B cell (primary cell): ENCODE measurements at regions not wholly inside any gene's neighbourhood (a gene's known extent, or its start where the extent isn't known, plus 50 kb on each side); places are given as distances from the start of the nearest gene placed in this dataset.

Experiments used
- ATAC-seq: fragments of 200-7000 bp; cut with Tn5 transposase; one replicate; pipeline ENCODE4 v1.10.0; 2021; ENCODE audit warnings: low read depth, mild to moderate bottlenecking, moderate number of reproducible peaks, moderate library complexity
- CTCF ChIA-PET: fragments of 350-600 bp; sonication (Branson Sonifier 250); formaldehyde crosslinking; loops from one replicate; lab custom pipeline; 2021; ENCODE audit warnings: antibody characterized with exemption, inconsistent platforms; lab: Charles Lee
- POLR2A ChIA-PET: fragments of 350-600 bp; sonication (Branson Sonifier 250); formaldehyde crosslinking; loops from one replicate; lab custom pipeline; 2021; ENCODE audit warnings: antibody characterized with exemption; lab: Charles Lee
- DNase-seq: peaks from one replicate; pipeline ENCODE4 v3.0.0; 2013
- H2AFZ ChIP-seq: 2 replicates; pipeline ENCODE4 v1.6.1; 2012; ENCODE audit warnings: mild to moderate bottlenecking, low read depth, low read length; ENCODE audit not compliant: insufficient read depth, poor library complexity, severe bottlenecking
- H3K27ac ChIP-seq, 2 donors: 1 replicate in 1 of 2; 2 replicates in 1 of 2; pipeline ENCODE4 v1.5.1; 2012 to 2013; ENCODE audit warnings: low read length in 2 of 2, mild to moderate bottlenecking in 2 of 2, moderate library complexity in 1 of 2
- H3K27me3 ChIP-seq, 4 experiments: fragments of 200-600 bp in 1 of 4; sonication (generic) in 1 of 4; replicated peaks in 1 of 4; 1 replicate in 2 of 4; 2 replicates in 2 of 4; pipeline versions ENCODE4 v1.6.1 to v1.7.0; 2013 to 2016; ENCODE audit warnings: low read length in 3 of 4, mild to moderate bottlenecking in 2 of 4, mixed read lengths in 1 of 4, moderate library complexity in 1 of 4; ENCODE audit not compliant: insufficient read depth in 4 of 4, control insufficient read depth in 3 of 4; ENCODE audit errors: control extremely low read depth in 1 of 4
- H3K36me3 ChIP-seq, 2 experiments: replicated peaks in 1 of 2; 1 replicate in 1 of 2; 2 replicates in 1 of 2; pipeline versions ENCODE4 v1.6.1 to v1.7.1; 2013; ENCODE audit warnings: low read length in 1 of 2; ENCODE audit not compliant: insufficient read depth in 2 of 2, control insufficient read depth in 1 of 2; ENCODE audit errors: control extremely low read depth in 1 of 2, extremely low read depth in 1 of 2
- H3K4me1 ChIP-seq, 2 donors: fragments of 200-600 bp in 1 of 2; sonication (generic) in 1 of 2; 1 replicate in 1 of 2; 2 replicates in 1 of 2; pipeline versions ENCODE4 v1.5.1 to v1.6.1; 2013 to 2017; ENCODE audit warnings: low read length in 2 of 2; ENCODE audit not compliant: control insufficient read depth in 2 of 2, insufficient read depth in 2 of 2
- H3K4me2 ChIP-seq: replicated peaks from 2 replicates; pipeline ENCODE3; 2012; ENCODE audit warnings: mild to moderate bottlenecking, low read depth, low read length; ENCODE audit not compliant: poor library complexity, severe bottlenecking
- H3K4me3 ChIP-seq, 5 experiments: fragments of 200-600 bp in 1 of 5; sonication (generic) in 1 of 5; 1 replicate in 3 of 5; 2 replicates in 2 of 5; pipeline versions ENCODE4 v1.5.1 to v1.7.0; 2011 to 2016; ENCODE audit warnings: low read length in 4 of 5, mild to moderate bottlenecking in 4 of 5, low read depth in 2 of 5, control low read depth in 1 of 5, moderate library complexity in 1 of 5; ENCODE audit not compliant: insufficient read depth in 1 of 5; ENCODE audit errors: control extremely low read depth in 1 of 5, extremely low read depth in 1 of 5
- H3K79me2 ChIP-seq: fragments of 200-600 bp; sonication (generic); one replicate; pipeline ENCODE4 v1.6.0; 2016; ENCODE audit warnings: low read length; ENCODE audit not compliant: control insufficient read depth, insufficient read depth
- H3K9ac ChIP-seq: fragments of 200-600 bp; sonication (generic); 2 replicates; pipeline ENCODE4 v1.6.1; 2017; ENCODE audit warnings: mild to moderate bottlenecking, low read length, moderate library complexity
- H3K9me3 ChIP-seq, 3 donors: one replicate each; pipeline versions ENCODE4 v1.6.1 to v1.7.1; 2013; ENCODE audit warnings: low read length in 2 of 3; ENCODE audit not compliant: control insufficient read depth in 2 of 3, insufficient read depth in 1 of 3; ENCODE audit errors: control extremely low read depth in 1 of 3
- H4K20me1 ChIP-seq: 2 replicates; pipeline ENCODE4 v1.6.0; 2012; ENCODE audit warnings: mild to moderate bottlenecking, low read length; ENCODE audit not compliant: insufficient read depth, control insufficient read depth, poor library complexity, severe bottlenecking
- H3K27ac Mint-ChIP-seq: one replicate; pipeline ENCODE4 v1.8.0; 2021; ENCODE audit warnings: mixed read lengths
- H3K27me3 Mint-ChIP-seq: one replicate; pipeline ENCODE4 v1.8.0; 2021; ENCODE audit warnings: mixed read lengths
- H3K4me1 Mint-ChIP-seq: one replicate; pipeline ENCODE4 v1.8.0; 2021; ENCODE audit warnings: mixed read lengths
- H3K4me3 Mint-ChIP-seq: one replicate; pipeline ENCODE4 v1.8.0; 2021; ENCODE audit warnings: mixed read lengths
- H3K9me3 Mint-ChIP-seq: one replicate; pipeline ENCODE4 v1.8.0; 2022; ENCODE audit warnings: mixed read lengths; ENCODE audit not compliant: insufficient read depth
- EZH2 ChIP-seq: IDR thresholded peaks from 2 replicates; pipeline ENCODE4 v1.6.1; 2012; ENCODE audit warnings: borderline replicate concordance, low read depth, mild to moderate bottlenecking, moderate library complexity, low read length; ENCODE audit not compliant: insufficient read depth, poor library complexity, severe bottlenecking
- WGBS: methylation state at CpG from one replicate; pipeline ENCODE4 v1.1.5; 2013; ENCODE audit warnings: missing lambda C conversion rate; ENCODE audit not compliant: insufficient coverage; 5-methylcytosine and 5-hydroxymethylcytosine counted together
- intact Hi-C: fragments of 100-400 bp; cut with micrococcal nuclease; formaldehyde crosslinking; loops from one replicate; pipeline ENCODE4 v1.10.0; 2022
- TF ChIP-seq, protein P1 (sequence below): fragments of 200-600 bp; IDR thresholded peaks from one replicate; pipeline ENCODE4 v1.8.0; 2022; ENCODE audit warnings: antibody characterized with exemption, mild to moderate bottlenecking

DNA sequence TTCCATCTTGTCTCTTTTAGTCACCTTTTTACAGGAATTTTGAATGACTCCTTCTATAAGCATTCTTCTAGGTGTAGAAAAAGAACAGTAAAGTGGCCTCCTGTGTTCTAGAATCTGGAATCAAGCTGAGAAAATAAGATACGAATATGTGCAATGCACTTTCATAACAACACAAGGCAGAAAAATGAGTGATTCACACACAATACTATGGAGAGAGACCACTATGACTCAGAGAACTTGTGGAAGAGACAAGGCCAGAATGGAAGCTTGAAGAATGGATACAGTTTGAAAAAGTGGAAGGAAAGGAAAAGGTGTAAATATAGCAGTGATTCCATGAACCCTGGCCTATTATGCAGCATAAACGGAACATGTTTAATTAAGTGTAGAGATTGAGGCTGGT lies 57.1 kb upstream of the SAMSN1 start:
- Histone ChIP-seq H3K27me3 (no peaks in the 10 kb centered on the region), H3K36me3 (no peaks in the 10 kb centered on the region), H2AFZ (peak overlapping the region; percentile 59), H4K20me1 (no peaks in the 10 kb centered on the region), H3K9me3 (no peaks in the 10 kb centered on the region), H3K79me2 (no peaks in the 10 kb centered on the region), H3K4me2 (no peak overlapping the region), H3K4me3 (no peak overlapping the region), H3K9ac (no peak overlapping the region), H3K27ac (no peak overlapping the region), H3K4me1 (peaks cover 7 to 9% of the 10 kb centered on the region in 2 donors)
- no peak overlapping the region for H3K4me3 Mint-ChIP-seq
- TF ChIP-seq, protein P1, sequence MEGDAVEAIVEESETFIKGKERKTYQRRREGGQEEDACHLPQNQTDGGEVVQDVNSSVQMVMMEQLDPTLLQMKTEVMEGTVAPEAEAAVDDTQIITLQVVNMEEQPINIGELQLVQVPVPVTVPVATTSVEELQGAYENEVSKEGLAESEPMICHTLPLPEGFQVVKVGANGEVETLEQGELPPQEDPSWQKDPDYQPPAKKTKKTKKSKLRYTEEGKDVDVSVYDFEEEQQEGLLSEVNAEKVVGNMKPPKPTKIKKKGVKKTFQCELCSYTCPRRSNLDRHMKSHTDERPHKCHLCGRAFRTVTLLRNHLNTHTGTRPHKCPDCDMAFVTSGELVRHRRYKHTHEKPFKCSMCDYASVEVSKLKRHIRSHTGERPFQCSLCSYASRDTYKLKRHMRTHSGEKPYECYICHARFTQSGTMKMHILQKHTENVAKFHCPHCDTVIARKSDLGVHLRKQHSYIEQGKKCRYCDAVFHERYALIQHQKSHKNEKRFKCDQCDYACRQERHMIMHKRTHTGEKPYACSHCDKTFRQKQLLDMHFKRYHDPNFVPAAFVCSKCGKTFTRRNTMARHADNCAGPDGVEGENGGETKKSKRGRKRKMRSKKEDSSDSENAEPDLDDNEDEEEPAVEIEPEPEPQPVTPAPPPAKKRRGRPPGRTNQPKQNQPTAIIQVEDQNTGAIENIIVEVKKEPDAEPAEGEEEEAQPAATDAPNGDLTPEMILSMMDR = no peak
- TF ChIP-seq EZH2 = no peak
- no peak for ATAC-seq
- no peak for DNase-seq
- H3K4me1 Mint-ChIP-seq = peaks cover 10% of the 10 kb centered on the region
- intact Hi-C loops = no loop called here
- ChIA-PET CTCF (no interaction called here), POLR2A (no interaction called here)
- H3K27me3 Mint-ChIP-seq = no peaks in the 10 kb centered on the region
- WGBS = 73% methylated on average over 1 of the region's 2 CpGs
- no peaks in the 10 kb centered on the region for H3K9me3 Mint-ChIP-seq
- H3K27ac Mint-ChIP-seq = no peak overlapping the region

- intact Hi-C loops = no loop called here
- Histone ChIP-seq H3K79me2 (no peaks in the 10 kb centered on the region), H3K4me3 (peak overlapping the region in 2 of 5 experiments; percentile 10 to 25), H3K4me2 (peak overlapping the region; percentile 57), H3K9ac (peak overlapping the region; percentile 30), H4K20me1 (no peaks in the 10 kb centered on the region), H3K9me3 (no peaks in the 10 kb centered on the region), H2AFZ (peak overlapping the region; percentile 59), H3K4me1 (peaks cover 7 to 9% of the 10 kb centered on the region in 2 donors), H3K36me3 (no peaks in the 10 kb centered on the region), H3K27me3 (no peaks in the 10 kb centered on the region), H3K27ac (no peak overlapping the region)
- no peak overlapping the region for H3K27ac Mint-ChIP-seq
- peaks cover 10% of the 10 kb centered on the region for H3K4me1 Mint-ChIP-seq
- POLR2A ChIA-PET = no interaction called here
- H3K27me3 Mint-ChIP-seq = no peaks in the 10 kb centered on the region
- no CpG with 5 or more reads among the region's 1 CpG for WGBS
- H3K4me3 Mint-ChIP-seq = peak overlapping the region; percentile 0
- no peaks in the 10 kb centered on the region for H3K9me3 Mint-ChIP-seq
- ATAC-seq (peak; percentile 45), DNase-seq (peak; percentile 23)
- CTCF ChIA-PET = interaction anchor here (0.8 to 1.2 kb wide), 3 partner anchors 21 to 135 kb away, joined by 3 to 6 read pairs (median 3); no protein-coding TSS in a partner anchor
- TF ChIP-seq, protein P1 = no peak
- no peak for TF ChIP-seq EZH2
These were observed 56.4 kb upstream of the SAMSN1 start for GRCh38 chr21:14602382-14602958.
